Hematopoietic multipotent progenitor cell (in vitro differentiated cells): ENCODE measurements at regions not wholly inside any gene's neighbourhood (a gene's known extent, or its start where the extent isn't known, plus 50 kb on each side); places are given as distances from the start of the nearest gene placed in this dataset.

Experiments
- DNase-seq, 3 donors: peaks; one replicate each; pipeline ENCODE4 v3.0.0-alpha.2; 2011 to 2015; ENCODE audit warnings: low read depth in 2 of 3, low spot score in 2 of 3

GRCh38 chr5:74116266-74116665 is 490.3 kb downstream of the ARHGEF28 start:
- no peak for DNase-seq

- no peak for DNase-seq
Observed at GRCh38 chr5:74113927-74114326, 487.9 kb downstream of the ARHGEF28 start.

GRCh38 chr5:74113196-74113540 is 487.2 kb downstream of the ARHGEF28 start:
- no peak for DNase-seq

- no peak for DNase-seq
Observed at GRCh38 chr5:74112372-74113195, 486.6 kb downstream of the ARHGEF28 start.

- no peak for DNase-seq
Observed at GRCh38 chr5:74111764-74112163, 485.8 kb downstream of the ARHGEF28 start.

GRCh38 chr5:74109344-74109743 is 483.3 kb downstream of the ARHGEF28 start:
- no peak for DNase-seq

GRCh38 chr5:74107899-74108298 is 481.9 kb downstream of the ARHGEF28 start:
- DNase-seq = no peak

- DNase-seq = no peak
Observed at GRCh38 chr5:74105126-74105780, 479.3 kb downstream of the ARHGEF28 start.

- DNase-seq = peak in 1 of 3 donors; percentile 52
Observed at GRCh38 chr5:74103131-74104023, 477.4 kb downstream of the ARHGEF28 start.

GRCh38 chr5:74100268-74100665 is 474.3 kb downstream of the ARHGEF28 start:
- DNase-seq = no peak

- DNase-seq = no peak
Observed at GRCh38 chr5:74099538-74100267, 473.7 kb downstream of the ARHGEF28 start.

GRCh38 chr5:74098941-74099340 is 472.9 kb downstream of the ARHGEF28 start:
- no peak for DNase-seq

- DNase-seq = no peak
Observed at GRCh38 chr5:74098456-74098855, 472.5 kb downstream of the ARHGEF28 start.

GRCh38 chr5:74096325-74096724 is 470.3 kb downstream of the ARHGEF28 start:
- no peak for DNase-seq

- no peak for DNase-seq
Observed at GRCh38 chr5:74095871-74096270, 469.9 kb downstream of the ARHGEF28 start.

GRCh38 chr5:74094782-74095108 is 468.7 kb downstream of the ARHGEF28 start:
- no peak for DNase-seq

- DNase-seq = peak in 1 of 3 donors; percentile 42
Observed at GRCh38 chr5:74094096-74094781, 468.2 kb downstream of the ARHGEF28 start.

GRCh38 chr5:74093561-74093960 is 467.6 kb downstream of the ARHGEF28 start:
- DNase-seq = no peak

- no peak for DNase-seq
Observed at GRCh38 chr5:74092766-74093165, 466.8 kb downstream of the ARHGEF28 start.

- no peak for DNase-seq
Observed at GRCh38 chr5:74085782-74086181, 459.8 kb downstream of the ARHGEF28 start.
